SK-N-SH (cell line): ENCODE measurements at regions not wholly inside any gene's neighbourhood (a gene's known extent, or its start where the extent isn't known, plus 50 kb on each side); places are given as distances from the start of the nearest gene placed in this dataset.

ENCODE experiments used
- CTCF ChIA-PET: fragments of 300-600, 350-600 bp; formaldehyde crosslinking; extraction: SDS; loops from one replicate; lab custom pipeline; 2021; lab: Yijun Ruan, JAX
- POLR2A ChIA-PET: fragments of 350-600 bp; sonication (Branson Sonifier 250); formaldehyde crosslinking; extraction: SDS; loops from one replicate; lab custom pipeline; 2020; ENCODE audit warnings: antibody characterized with exemption, inconsistent platforms; lab: Yijun Ruan, JAX
- DNase-seq: peaks from one replicate; pipeline ENCODE4 v3.0.0; 2012
- H2AFZ ChIP-seq: fragments of 200-600 bp; sonication (generic); 2 replicates; pipeline ENCODE4 v1.8.1; 2016; ENCODE audit warnings: antibody characterized with exemption, mild to moderate bottlenecking, low read depth
- H3F3A ChIP-seq: fragments of 200-600 bp; sonication (generic); replicated peaks from 2 replicates; pipeline ENCODE3; 2016; ENCODE audit warnings: antibody characterized with exemption, mild to moderate bottlenecking; ENCODE audit not compliant: insufficient read depth
- H3K27ac ChIP-seq, 2 experiments: fragments of 200-500 bp in 1 of 2; fragments of 200-600 bp in 1 of 2; sonication (Bioruptor generic) in 1 of 2; sonication (generic), shearing (Covaris generic) in 1 of 2; 2 replicates each; pipeline versions ENCODE4 v1.5.1 to v1.6.1; 2014 to 2016; ENCODE audit warnings: low read depth in 2 of 2, inconsistent platforms in 1 of 2, low read length in 1 of 2, mild to moderate bottlenecking in 1 of 2, mixed read lengths in 1 of 2
- H3K27me3 ChIP-seq: fragments of 200-600 bp; sonication (generic), shearing (Covaris generic); 2 replicates; pipeline ENCODE4 v1.6.1; 2016; ENCODE audit warnings: mixed run types; ENCODE audit not compliant: insufficient read depth
- H3K36me3 ChIP-seq, 2 experiments: fragments of 200-500 bp in 1 of 2; fragments of 200-600 bp in 1 of 2; sonication (Bioruptor generic) in 1 of 2; sonication (generic) in 1 of 2; replicated peaks in 1 of 2; 2 replicates each; pipeline versions ENCODE3 to v1.5.1; 2014 to 2016; ENCODE audit warnings: low read length in 1 of 2, mild to moderate bottlenecking in 1 of 2; ENCODE audit not compliant: insufficient read depth in 2 of 2, control insufficient read depth in 1 of 2
- H3K4me1 ChIP-seq, 2 experiments: fragments of 200-500 bp in 1 of 2; fragments of 200-600 bp in 1 of 2; sonication (Bioruptor generic) in 1 of 2; sonication (generic), shearing (Covaris generic) in 1 of 2; 2 replicates each; pipeline versions ENCODE4 v1.5.1 to v1.6.1; 2014 to 2016; ENCODE audit warnings: low read depth in 1 of 2, low read length in 1 of 2, mixed run types in 1 of 2; ENCODE audit not compliant: insufficient read depth in 2 of 2, control insufficient read depth in 1 of 2
- H3K4me2 ChIP-seq: fragments of 200-600 bp; sonication (generic), shearing (Covaris generic); 2 replicates; pipeline ENCODE4 v1.6.1; 2017; ENCODE audit warnings: mixed run types
- H3K4me3 ChIP-seq, 2 experiments: fragments of 200-500 bp in 1 of 2; fragments of 200-600 bp in 1 of 2; sonication (Bioruptor generic) in 1 of 2; sonication (generic), shearing (Covaris generic) in 1 of 2; 2 replicates each; pipeline versions ENCODE4 v1.5.1 to v1.8.1; 2014 to 2016; ENCODE audit warnings: low read depth in 2 of 2, inconsistent platforms in 1 of 2, low read length in 1 of 2, mild to moderate bottlenecking in 1 of 2, mixed read lengths in 1 of 2, moderate library complexity in 1 of 2
- H3K79me2 ChIP-seq: fragments of 200-600 bp; sonication (generic); 2 replicates; pipeline ENCODE4 v1.8.1; 2017; ENCODE audit warnings: mild to moderate bottlenecking; ENCODE audit not compliant: insufficient read depth
- H3K9ac ChIP-seq: fragments of 200-600 bp; sonication (generic); 2 replicates; pipeline ENCODE4 v1.6.1; 2017; ENCODE audit warnings: mixed run types
- H3K9me2 ChIP-seq: fragments of 200-600 bp; sonication (generic); 2 replicates; pipeline ENCODE4 v1.6.1; 2017; ENCODE audit warnings: mixed run types
- H3K9me3 ChIP-seq: fragments of 200-600 bp; sonication (generic); 2 replicates; pipeline ENCODE4 v1.6.1; 2017; ENCODE audit warnings: mixed run types, mild to moderate bottlenecking, moderate library complexity
- H4K20me1 ChIP-seq: fragments of 200-600 bp; sonication (generic); 2 replicates; pipeline ENCODE4 v1.6.1; 2017; ENCODE audit warnings: mild to moderate bottlenecking, mixed run types; ENCODE audit not compliant: insufficient read depth
- CHD2 ChIP-seq: fragments of 150-350 bp; IDR thresholded peaks from 2 replicates; pipeline ENCODE4 v1.6.1; 2018; ENCODE audit warnings: low read length; ENCODE audit not compliant: partially characterized antibody
- EP300 ChIP-seq, 2 experiments: IDR thresholded peaks; 2 replicates each; pipeline versions ENCODE4 v1.4.0 to v1.6.1; 2012; ENCODE audit warnings: borderline replicate concordance in 1 of 2, low read depth in 1 of 2, low read length in 1 of 2
- FOXM1 ChIP-seq: IDR thresholded peaks from 2 replicates; pipeline ENCODE4 v1.4.0; 2012; ENCODE audit warnings: low read depth, mild to moderate bottlenecking
- GATA2 ChIP-seq: sonication (generic); formaldehyde crosslinking; IDR thresholded peaks from 2 replicates; pipeline ENCODE4 v1.5.0; 2020; ENCODE audit warnings: mild to moderate bottlenecking, missing genetic modification reagents
- IRF3 ChIP-seq: fragments of 150-350 bp; IDR thresholded peaks from 2 replicates; pipeline ENCODE4 v1.6.1; 2016; ENCODE audit warnings: mild to moderate bottlenecking, low read depth, low read length
- JUND ChIP-seq: IDR thresholded peaks from 2 replicates; pipeline ENCODE4 v1.4.0; 2012
- MEF2A ChIP-seq: IDR thresholded peaks from 2 replicates; pipeline ENCODE4 v1.4.0; 2012; ENCODE audit warnings: low read depth, borderline replicate concordance
- NFIC ChIP-seq: IDR thresholded peaks from 2 replicates; pipeline ENCODE4 v1.4.0; 2012; ENCODE audit warnings: borderline replicate concordance
- POLR2AphosphoS5 ChIP-seq: IDR thresholded peaks from 2 replicates; pipeline ENCODE4 v1.6.1; 2012; ENCODE audit warnings: low read depth, low read length
- RFX5 ChIP-seq: IDR thresholded peaks from 2 replicates; pipeline ENCODE4 v1.6.1; 2012; ENCODE audit warnings: mild to moderate bottlenecking, improper control_type of control experiment, low read length
- RXRA ChIP-seq: IDR thresholded peaks from 2 replicates; pipeline ENCODE4 v1.4.0; 2012; ENCODE audit warnings: low read depth, mild to moderate bottlenecking, borderline replicate concordance
- SIN3A ChIP-seq: IDR thresholded peaks from 2 replicates; pipeline ENCODE4 v1.6.1; 2012; ENCODE audit warnings: low read depth, mild to moderate bottlenecking, low read length, moderate library complexity, borderline replicate concordance
- TAF1 ChIP-seq: IDR thresholded peaks from 2 replicates; pipeline ENCODE4 v1.6.1; 2012; ENCODE audit warnings: low read depth, mild to moderate bottlenecking, low read length, moderate library complexity, borderline replicate concordance
- TCF12 ChIP-seq: IDR thresholded peaks from 2 replicates; pipeline ENCODE4 v1.4.0; 2012
- TEAD4 ChIP-seq: IDR thresholded peaks from 2 replicates; pipeline ENCODE4 v1.4.0; 2012; ENCODE audit warnings: mild to moderate bottlenecking, borderline replicate concordance; ENCODE audit not compliant: insufficient read depth
- USF2 ChIP-seq: fragments of 150-350 bp; IDR thresholded peaks from 2 replicates; pipeline ENCODE4 v1.6.1; 2017; ENCODE audit warnings: antibody characterized with exemption, low read length, low read depth, borderline replicate concordance
- ZBTB33 ChIP-seq: IDR thresholded peaks from 2 replicates; pipeline ENCODE4 v1.4.0; 2012; ENCODE audit warnings: low read depth, borderline replicate concordance
- WGBS: methylation state at CpG from one replicate; pipeline ENCODE4 v1.1.6; 2017; ENCODE audit warnings: low lambda C conversion rate; 5-methylcytosine and 5-hydroxymethylcytosine counted together

GRCh38 chr14:106547735-106548434 lies 1021.5 kb downstream of the TMEM121 start:
- Histone ChIP-seq H3K9me2 (no peaks in the 10 kb centered on the region), H3K79me2 (no peaks in the 10 kb centered on the region), H3K27me3 (no peaks in the 10 kb centered on the region; the same call in 1 of the 2 replicates), H4K20me1 (no peaks in the 10 kb centered on the region), H3K4me3 (no peak overlapping the region), H3K9ac (no peak overlapping the region), H3K4me1 (no peaks in the 10 kb centered on the region), H3K27ac (no peak overlapping the region), H3F3A (no peaks in the 10 kb centered on the region), H3K4me2 (no peak overlapping the region), H3K36me3 (no peaks in the 10 kb centered on the region), H2AFZ (no peak overlapping the region), H3K9me3 (no peaks in the 10 kb centered on the region)
- ChIA-PET POLR2A (no interaction called here), CTCF (no interaction called here)
- TF ChIP-seq FOXM1 = no peak
- TF ChIP-seq IRF3 = no peak
- TF ChIP-seq JUND = no peak
- 17% methylated on average over 3 of the region's 3 CpGs for WGBS
- no peak for DNase-seq

- no peaks in the 10 kb centered on the region for H3K4me1 ChIP-seq
- H3K79me2 ChIP-seq = no peaks in the 10 kb centered on the region
- no peak overlapping the region for H3K4me2 ChIP-seq
- ChIA-PET CTCF (no interaction called here), POLR2A (no interaction called here)
- no peaks in the 10 kb centered on the region for H3F3A ChIP-seq
- H4K20me1 ChIP-seq = no peaks in the 10 kb centered on the region
- no peaks in the 10 kb centered on the region for H3K9me2 ChIP-seq
- no peaks in the 10 kb centered on the region for H3K9me3 ChIP-seq
- no peak overlapping the region for H3K9ac ChIP-seq
- H3K27ac ChIP-seq = no peak overlapping the region
- H2AFZ ChIP-seq = no peak overlapping the region
- H3K36me3 ChIP-seq = no peaks in the 10 kb centered on the region
- 86% methylated on average over 1 of the region's 1 CpG for WGBS
- H3K4me3 ChIP-seq = no peak overlapping the region
- DNase-seq = no peak
- TF ChIP-seq POLR2AphosphoS5 (no peak), FOXM1 (no peak), TEAD4 (no peak), GATA2 (CRISPR knock-in tag) (no peak)
- H3K27me3 ChIP-seq = no peaks in the 10 kb centered on the region; the same call in 1 of the 2 replicates
These were observed 1022.7 kb downstream of the TMEM121 start for GRCh38 chr14:106549064-106549463.

- no peaks in the 10 kb centered on the region for H4K20me1 ChIP-seq
- 0% methylated on average over 1 of the region's 2 CpGs for WGBS
- POLR2A ChIA-PET = no interaction called here
- H3K4me2 ChIP-seq = no peak overlapping the region
- H3F3A ChIP-seq = no peaks in the 10 kb centered on the region
- CTCF ChIA-PET = interaction anchor here (1.1 to 1.4 kb wide), 2 partner anchors 9 to 13 kb away, joined by 3 to 4 read pairs; no protein-coding TSS in a partner anchor
- no peaks in the 10 kb centered on the region for H3K79me2 ChIP-seq
- no peak overlapping the region for H3K27ac ChIP-seq
- H3K27me3 ChIP-seq = peaks cover 2% of the 10 kb centered on the region; the same call in 1 of the 2 replicates
- no peak overlapping the region for H2AFZ ChIP-seq
- no peaks in the 10 kb centered on the region for H3K9me3 ChIP-seq
- no peak overlapping the region for H3K4me3 ChIP-seq
- H3K36me3 ChIP-seq = no peaks in the 10 kb centered on the region
- H3K4me1 ChIP-seq = no peaks in the 10 kb centered on the region
- no peak for DNase-seq
- H3K9me2 ChIP-seq = no peaks in the 10 kb centered on the region
- no peak overlapping the region for H3K9ac ChIP-seq
- TF ChIP-seq MEF2A (no peak), RXRA (no peak), TEAD4 (no peak), USF2 (no peak), ZBTB33 (no peak), GATA2 (CRISPR knock-in tag) (no peak), TAF1 (no peak), RFX5 (no peak), TCF12 (no peak), EP300 (IDR thresholded peaks at IDR 0.05; ENCODE audit: borderline replicate concordance in 1 of 2, low read depth in 1 of 2, low read length in 1 of 2) (no peak), SIN3A (no peak), CHD2 (no peak), POLR2AphosphoS5 (no peak), NFIC (no peak)
These were observed 1024.9 kb downstream of the TMEM121 start for GRCh38 chr14:106551265-106551664.
